WTC11 (cell line): ENCODE measurements at regions not wholly inside any gene's neighbourhood (a gene's known extent, or its start where the extent isn't known, plus 50 kb on each side); places are given as distances from the start of the nearest gene placed in this dataset.
A peak's percentile ranks its signal among the peaks of the same experiment; 100 is the strongest.

Experiments used
- ATAC-seq: fragments of 200-7000 bp; cut with Tn5 transposase; 2 replicates; pipeline ENCODE4 v1.10.0; 2021; ENCODE audit warnings: mild to moderate bottlenecking, moderate library complexity
- CTCF ChIA-PET: fragments of 300-600 bp; sonication (Branson Sonifier 250); formaldehyde crosslinking; loops from one replicate; lab custom pipeline; 2021; ENCODE audit warnings: antibody characterized with exemption; lab: Charles Lee
- POLR2A ChIA-PET: fragments of 350-600 bp; sonication (Branson Sonifier 250); formaldehyde crosslinking; loops from one replicate; lab custom pipeline; 2021; ENCODE audit warnings: antibody characterized with exemption; lab: Charles Lee
- DNase-seq: peaks from one replicate; pipeline ENCODE4 v3.0.0; 2021; ENCODE audit warnings: low spot score
- H3K27ac Mint-ChIP-seq: 2 replicates; pipeline ENCODE4 v1.8.0; 2021; ENCODE audit warnings: mixed read lengths
- H3K27me3 Mint-ChIP-seq: 2 replicates; pipeline ENCODE4 v1.8.0; 2021; ENCODE audit warnings: low read depth, mild to moderate bottlenecking, moderate library complexity, mixed read lengths
- H3K36me3 Mint-ChIP-seq: 2 replicates; pipeline ENCODE4 v1.8.0; 2021; ENCODE audit warnings: mixed read lengths
- H3K4me1 Mint-ChIP-seq: 2 replicates; pipeline ENCODE4 v1.8.0; 2022; ENCODE audit warnings: mixed read lengths
- H3K4me3 Mint-ChIP-seq: 2 replicates; pipeline ENCODE4 v1.8.0; 2021; ENCODE audit warnings: mild to moderate bottlenecking, moderate library complexity, mixed read lengths
- H3K9me3 Mint-ChIP-seq: 2 replicates; pipeline ENCODE4 v1.8.0; 2021; ENCODE audit warnings: mixed read lengths
- AR ChIP-seq: fragments of 250-450 bp; sonication (Bioruptor Pico); IDR thresholded peaks from 2 replicates; pipeline ENCODE4 v1.9.0; 2021; ENCODE audit warnings: mild to moderate bottlenecking
- CTCF ChIP-seq: fragments of 200-600 bp; IDR thresholded peaks from 2 replicates; pipeline ENCODE4 v1.8.0; 2022; ENCODE audit warnings: antibody characterized with exemption
- FOXJ3 ChIP-seq: sonication (generic); formaldehyde crosslinking; IDR thresholded peaks from 2 replicates; pipeline ENCODE4 v1.9.0; 2021; ENCODE audit warnings: missing genetic modification reagents, mild to moderate bottlenecking, borderline replicate concordance
- FOXK1 ChIP-seq: sonication (generic); formaldehyde crosslinking; IDR thresholded peaks from 2 replicates; pipeline ENCODE4 v1.8.0; 2022; ENCODE audit warnings: mild to moderate bottlenecking, moderate library complexity, missing genetic modification reagents
- GRHL2 ChIP-seq: fragments of 250-450 bp; sonication (Bioruptor Pico); IDR thresholded peaks from 2 replicates; pipeline ENCODE4 v1.8.0; 2022; ENCODE audit warnings: mild to moderate bottlenecking, moderate library complexity; ENCODE audit not compliant: insufficient replicate concordance, severe bottlenecking
- IRF2 ChIP-seq: sonication (generic); formaldehyde crosslinking; IDR thresholded peaks from 2 replicates; pipeline ENCODE4 v1.8.0; 2022; ENCODE audit warnings: low read depth, missing genetic modification reagents, borderline replicate concordance
- MXD4 ChIP-seq: fragments of 250-450 bp; sonication (Bioruptor Pico); IDR thresholded peaks from 2 replicates; pipeline ENCODE4 v1.8.0; 2021; ENCODE audit warnings: mild to moderate bottlenecking, moderate library complexity, borderline replicate concordance
- NFE2L1 ChIP-seq: sonication (generic); formaldehyde crosslinking; IDR thresholded peaks from 2 replicates; pipeline ENCODE4 v1.8.1; 2023; ENCODE audit warnings: missing genetic modification reagents
- PRDM15 ChIP-seq: sonication (generic); formaldehyde crosslinking; IDR thresholded peaks from 2 replicates; pipeline ENCODE4 v1.8.0; 2022; ENCODE audit warnings: missing genetic modification reagents
- ZNF232 ChIP-seq: sonication (generic); formaldehyde crosslinking; IDR thresholded peaks from 2 replicates; pipeline ENCODE4 v1.8.0; 2022; ENCODE audit warnings: mild to moderate bottlenecking, missing genetic modification reagents
- ZNF416 ChIP-seq: fragments of 250-450 bp; sonication (Bioruptor Pico); IDR thresholded peaks from 2 replicates; pipeline ENCODE4 v1.9.0; 2021; ENCODE audit warnings: mild to moderate bottlenecking, inconsistent platforms
- ZSCAN18 ChIP-seq: fragments of 250-450 bp; sonication (Bioruptor Pico); IDR thresholded peaks from 2 replicates; pipeline ENCODE4 v2.1.2; 2022; ENCODE audit warnings: mild to moderate bottlenecking, moderate library complexity

GRCh38 chr1:29900104-29900679, 663.9 kb downstream of the PTPRU start:
- POLR2A ChIA-PET: interaction anchor here (0.6 to 1.0 kb wide), 3 partner anchors 64 to 783 kb away, joined by 3 to 11 read pairs (median 5); no protein-coding TSS in a partner anchor
- no peak for DNase-seq
- no peaks in the 10 kb centered on the region for H3K36me3 Mint-ChIP-seq
- no peak for TF ChIP-seq IRF2 (CRISPR knock-in tag)
- no peak for TF ChIP-seq ZSCAN18
- no peak for TF ChIP-seq MXD4
- TF ChIP-seq CTCF: no peak
- TF ChIP-seq, all 79 proteins: peak for 0
- Mint-ChIP-seq H3K27ac (no peak overlapping the region), H3K4me1 (peaks cover 39% of the 10 kb centered on the region), H3K9me3 (no peaks in the 10 kb centered on the region), H3K4me3 (no peak overlapping the region), H3K27me3 (no peaks in the 10 kb centered on the region)
- CTCF ChIA-PET: interaction anchor here (0.8 to 1.5 kb wide), 9 partner anchors 9 to 211 kb away, joined by 3 to 6 read pairs (median 4); no protein-coding TSS in a partner anchor
- ATAC-seq: peak; percentile 36; the same call in 1 of the 2 replicates

GRCh38 chr1:29896791-29897714, 660.7 kb downstream of the PTPRU start:
- Mint-ChIP-seq H3K4me1 (peaks cover 34% of the 10 kb centered on the region), H3K9me3 (no peaks in the 10 kb centered on the region), H3K27ac (no peak overlapping the region), H3K27me3 (no peaks in the 10 kb centered on the region), H3K4me3 (no peak overlapping the region), H3K36me3 (no peaks in the 10 kb centered on the region)
- CTCF ChIA-PET: interaction anchor here (1.1 kb wide), 1 partner anchor 188 kb away, joined by 4 read pairs; no protein-coding TSS in a partner anchor
- POLR2A ChIA-PET: no interaction called here
- no peak for ATAC-seq
- TF ChIP-seq NFE2L1 (CRISPR knock-in tag): no peak
- no peak for TF ChIP-seq FOXK1 (CRISPR knock-in tag)
- TF ChIP-seq PRDM15: no peak
- TF ChIP-seq AR (CRISPR knock-in tag): no peak
- TF ChIP-seq FOXJ3 (CRISPR knock-in tag): no peak
- TF ChIP-seq ZNF232 (CRISPR knock-in tag): no peak
- TF ChIP-seq ZNF416 (CRISPR knock-in tag): no peak
- no peak for TF ChIP-seq GRHL2 (CRISPR knock-in tag)
- DNase-seq: no peak
